BE2C (cell line): ENCODE measurements at regions not wholly inside any gene's neighbourhood (a gene's known extent, or its start where the extent isn't known, plus 50 kb on each side); places are given as distances from the start of the nearest gene placed in this dataset.

Source experiments
- DNase-seq: peaks from one replicate; pipeline ENCODE4 v3.0.0-alpha.2; 2020
- H3K27me3 ChIP-seq: fragments of 250-450 bp; sonication (Bioruptor Pico); 2 replicates; pipeline ENCODE4 v1.5.1; 2020; ENCODE audit warnings: mild to moderate bottlenecking
- H3K36me3 ChIP-seq: fragments of 250-450 bp; sonication (Bioruptor Pico); 2 replicates; pipeline ENCODE4 v1.5.1; 2020; ENCODE audit warnings: mild to moderate bottlenecking
- H3K4me1 ChIP-seq: fragments of 250-450 bp; sonication (Bioruptor Pico); 2 replicates; pipeline ENCODE4 v1.5.1; 2020
- H3K4me3 ChIP-seq: 2 replicates; pipeline ENCODE4 v1.5.1; 2011; ENCODE audit warnings: low read depth, low read length
- H3K9me3 ChIP-seq: fragments of 250-450 bp; sonication (Bioruptor Pico); 2 replicates; pipeline ENCODE4 v1.5.1; 2020
- TF ChIP-seq, protein P1 (sequence below): IDR thresholded peaks from 2 replicates; pipeline ENCODE4 v1.5.1; 2012; ENCODE audit warnings: mild to moderate bottlenecking, low read depth, low read length

DNA sequence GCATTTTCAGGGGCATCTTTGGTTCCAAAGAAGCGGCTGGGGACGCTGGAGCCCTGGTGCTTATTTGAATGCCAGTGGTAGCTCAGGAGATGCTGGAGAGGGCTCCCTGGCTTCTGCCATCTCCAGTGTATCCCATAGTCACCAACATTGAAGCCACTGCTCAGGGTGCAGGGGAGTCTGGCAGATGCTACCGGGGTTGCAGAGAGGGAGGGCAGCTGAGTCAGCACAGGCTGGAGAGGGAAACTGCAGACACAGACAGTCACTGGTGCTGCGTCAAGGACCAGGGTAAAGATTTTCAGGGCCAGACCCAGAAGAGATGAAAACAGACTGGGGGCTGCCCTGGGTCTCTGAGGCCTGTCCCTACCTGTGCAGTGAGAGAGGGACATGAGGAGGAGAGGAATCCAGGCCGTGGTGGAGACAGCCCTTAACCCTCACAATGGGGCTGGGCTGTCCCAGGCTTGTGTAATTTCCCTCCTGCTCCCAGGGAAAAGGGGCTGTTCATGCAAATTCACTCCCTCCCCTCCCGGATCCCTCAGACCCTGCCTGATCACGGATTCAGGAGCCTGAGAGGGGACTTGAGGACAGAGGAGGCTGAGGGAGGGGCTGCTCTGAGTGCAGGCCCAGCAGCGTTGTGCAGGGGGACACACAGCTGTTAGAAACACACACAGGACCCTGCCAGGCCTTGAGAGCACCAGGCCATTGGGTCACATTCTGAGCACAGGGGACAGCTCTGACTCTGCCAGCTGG is 126.9 kb upstream of the GRK3 start:
- DNase-seq: peak; percentile 51
- Histone ChIP-seq H3K36me3 (no peaks in the 10 kb centered on the region), H3K27me3 (no peaks in the 10 kb centered on the region), H3K4me3 (no peak overlapping the region), H3K4me1 (peaks cover 4% of the 10 kb centered on the region; the same call in 1 of the 2 replicates), H3K9me3 (no peaks in the 10 kb centered on the region)
- TF ChIP-seq, protein P1, sequence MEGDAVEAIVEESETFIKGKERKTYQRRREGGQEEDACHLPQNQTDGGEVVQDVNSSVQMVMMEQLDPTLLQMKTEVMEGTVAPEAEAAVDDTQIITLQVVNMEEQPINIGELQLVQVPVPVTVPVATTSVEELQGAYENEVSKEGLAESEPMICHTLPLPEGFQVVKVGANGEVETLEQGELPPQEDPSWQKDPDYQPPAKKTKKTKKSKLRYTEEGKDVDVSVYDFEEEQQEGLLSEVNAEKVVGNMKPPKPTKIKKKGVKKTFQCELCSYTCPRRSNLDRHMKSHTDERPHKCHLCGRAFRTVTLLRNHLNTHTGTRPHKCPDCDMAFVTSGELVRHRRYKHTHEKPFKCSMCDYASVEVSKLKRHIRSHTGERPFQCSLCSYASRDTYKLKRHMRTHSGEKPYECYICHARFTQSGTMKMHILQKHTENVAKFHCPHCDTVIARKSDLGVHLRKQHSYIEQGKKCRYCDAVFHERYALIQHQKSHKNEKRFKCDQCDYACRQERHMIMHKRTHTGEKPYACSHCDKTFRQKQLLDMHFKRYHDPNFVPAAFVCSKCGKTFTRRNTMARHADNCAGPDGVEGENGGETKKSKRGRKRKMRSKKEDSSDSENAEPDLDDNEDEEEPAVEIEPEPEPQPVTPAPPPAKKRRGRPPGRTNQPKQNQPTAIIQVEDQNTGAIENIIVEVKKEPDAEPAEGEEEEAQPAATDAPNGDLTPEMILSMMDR: no peak

DNA sequence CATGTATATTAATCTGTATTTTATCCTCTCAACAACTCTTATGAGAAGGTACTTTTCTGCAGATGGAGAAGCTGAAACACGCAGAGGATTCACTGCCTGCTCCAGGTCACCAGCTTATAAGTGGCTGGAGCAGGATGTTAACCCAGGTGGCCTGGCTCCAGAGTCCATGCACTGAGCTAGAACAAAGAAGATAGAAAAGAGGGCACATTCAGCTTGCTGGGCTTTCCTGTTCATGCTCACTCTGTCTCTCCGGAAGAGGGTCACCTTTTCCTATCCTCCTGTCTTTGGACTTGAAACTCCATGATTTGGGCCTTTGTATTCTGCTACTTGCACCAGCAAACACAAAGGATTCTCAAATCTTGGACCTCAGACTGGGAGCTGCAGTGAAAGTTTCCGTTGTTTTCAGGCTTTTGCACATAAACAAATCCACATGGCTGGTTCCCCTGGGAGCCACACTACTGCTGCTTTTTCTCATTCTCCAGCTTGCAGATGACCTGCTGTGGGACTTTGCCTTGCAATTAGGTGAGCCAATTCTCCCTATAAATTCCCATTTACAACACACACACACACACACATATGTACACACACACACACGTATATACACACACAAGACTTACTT is 117.3 kb upstream of the GRK3 start:
- Histone ChIP-seq H3K36me3 (peaks cover 7% of the 10 kb centered on the region), H3K4me3 (peak overlapping the region; percentile 97), H3K9me3 (no peaks in the 10 kb centered on the region), H3K27me3 (no peaks in the 10 kb centered on the region), H3K4me1 (no peaks in the 10 kb centered on the region; the same call in 1 of the 2 replicates)
- no peak for DNase-seq
- TF ChIP-seq, protein P1: no peak

DNA sequence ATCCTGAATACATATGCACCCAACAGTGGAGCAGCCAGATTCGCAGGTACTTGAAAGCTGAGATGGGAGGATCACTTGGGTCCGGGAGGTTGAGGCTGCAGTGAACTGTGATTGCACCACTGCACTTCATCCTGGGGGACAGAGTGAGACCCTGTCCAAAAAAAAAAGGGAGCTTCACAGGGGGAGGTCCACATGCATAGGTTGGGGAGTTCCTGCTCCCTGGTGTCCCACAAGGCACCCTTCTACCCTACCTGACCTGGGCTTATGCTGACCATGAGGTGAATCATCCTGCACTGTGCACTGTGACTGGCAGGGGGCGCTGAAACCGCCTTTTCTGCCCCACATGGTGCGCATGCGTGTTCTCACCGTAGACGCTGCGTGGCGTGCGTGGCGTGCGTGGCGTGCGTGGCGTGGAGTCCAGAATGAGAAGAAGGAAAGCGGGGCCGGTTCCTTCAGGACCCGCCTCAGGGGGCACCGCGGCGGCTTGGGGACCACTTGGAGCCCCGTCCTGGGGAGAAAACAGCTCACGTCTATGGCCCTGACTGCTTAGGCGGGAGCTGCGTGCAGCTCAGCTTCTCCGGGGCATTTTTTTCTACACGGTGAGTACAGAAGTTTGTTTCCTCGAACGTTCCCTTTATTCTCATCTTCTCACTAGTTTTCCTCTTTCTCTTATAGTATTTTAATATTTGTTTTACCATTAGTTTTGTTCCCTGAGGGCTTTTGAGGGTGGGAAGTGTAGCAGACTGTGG is 116.6 kb upstream of the GRK3 start:
- DNase-seq: peak; percentile 92
- H3K4me3 ChIP-seq: peak overlapping the region; percentile 97
- TF ChIP-seq, protein P1: peak; percentile 89
- no peaks in the 10 kb centered on the region; the same call in 1 of the 2 replicates for H3K4me1 ChIP-seq
- H3K27me3 ChIP-seq: no peaks in the 10 kb centered on the region
- no peaks in the 10 kb centered on the region for H3K9me3 ChIP-seq
- H3K36me3 ChIP-seq: peaks cover 7% of the 10 kb centered on the region

DNA sequence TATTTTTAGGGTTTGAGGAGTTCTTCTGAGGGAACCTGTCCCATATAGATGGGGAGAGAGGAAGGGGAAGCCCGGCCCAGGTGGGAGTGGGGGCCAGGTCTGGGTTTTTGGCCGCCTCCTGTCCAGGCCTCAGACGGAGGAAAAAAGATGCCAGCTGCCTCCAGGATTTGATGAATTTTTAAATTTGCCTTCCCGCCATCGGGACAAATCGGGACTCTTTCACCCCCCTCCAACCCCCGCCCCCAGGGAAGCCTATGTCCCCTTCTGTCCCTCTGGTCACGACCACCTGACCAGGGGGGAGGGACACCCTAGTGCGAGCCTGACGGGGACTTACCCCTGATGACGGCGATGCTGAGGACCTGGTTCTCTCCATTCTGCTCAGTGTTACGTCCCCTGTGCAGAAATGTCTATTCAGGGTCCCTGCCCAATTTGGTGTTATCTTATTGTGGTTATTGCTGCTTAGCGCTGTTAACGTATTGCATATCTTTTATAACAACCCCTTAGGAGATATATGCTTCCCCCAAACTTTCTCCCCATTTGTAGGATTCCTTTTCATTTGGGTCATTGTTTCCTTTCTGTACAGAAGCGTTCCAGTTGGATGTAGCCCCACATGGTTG is 115.9 kb upstream of the GRK3 start:
- Histone ChIP-seq H3K4me1 (no peaks in the 10 kb centered on the region; the same call in 1 of the 2 replicates), H3K9me3 (no peaks in the 10 kb centered on the region), H3K27me3 (no peaks in the 10 kb centered on the region), H3K4me3 (peak overlapping the region; percentile 97), H3K36me3 (peaks cover 8% of the 10 kb centered on the region)
- TF ChIP-seq, protein P1: no peak
- DNase-seq: peak; percentile 28

DNA sequence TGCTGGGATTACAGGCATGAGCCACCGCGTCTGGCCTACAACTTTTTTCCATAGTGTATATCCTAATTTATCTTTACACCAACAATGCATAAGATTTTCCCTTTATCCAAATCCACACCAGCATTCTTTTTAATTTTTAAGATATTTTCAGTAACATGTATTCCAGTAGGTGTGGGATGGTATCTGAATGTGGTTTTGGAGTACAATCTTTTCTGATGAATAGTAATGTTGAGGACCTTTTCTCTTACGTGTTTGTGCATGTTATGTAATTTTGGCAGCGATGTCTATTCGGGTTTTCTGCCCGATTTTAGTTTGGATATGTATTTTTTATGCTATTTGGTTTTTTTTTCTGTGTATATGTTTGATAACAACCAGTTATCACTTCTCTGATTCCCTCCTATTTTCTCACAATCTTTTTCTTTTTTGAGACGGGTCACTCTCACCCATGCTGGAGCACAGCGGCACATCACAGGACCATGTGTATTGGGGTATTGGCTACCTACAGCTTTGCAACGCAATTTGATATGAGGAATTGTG is 114.6 kb upstream of the GRK3 start:
- no peak for DNase-seq
- Histone ChIP-seq H3K4me1 (no peaks in the 10 kb centered on the region; the same call in 1 of the 2 replicates), H3K27me3 (no peaks in the 10 kb centered on the region), H3K4me3 (peak overlapping the region; percentile 97), H3K36me3 (peaks cover 21% of the 10 kb centered on the region), H3K9me3 (no peaks in the 10 kb centered on the region)
- TF ChIP-seq, protein P1: no peak
